IPS-NIHi7 (cell line): ENCODE measurements at regions not wholly inside any gene's neighbourhood (a gene's known extent, or its start where the extent isn't known, plus 50 kb on each side); places are given as distances from the start of the nearest gene placed in this dataset.
A peak's percentile ranks its signal among the peaks of the same experiment; 100 is the strongest.

Experiments used
- DNase-seq: peaks from one replicate; pipeline ENCODE4 v3.0.0; 2012; ENCODE audit warnings: mixed read lengths; ENCODE audit errors: extremely low spot score

DNA sequence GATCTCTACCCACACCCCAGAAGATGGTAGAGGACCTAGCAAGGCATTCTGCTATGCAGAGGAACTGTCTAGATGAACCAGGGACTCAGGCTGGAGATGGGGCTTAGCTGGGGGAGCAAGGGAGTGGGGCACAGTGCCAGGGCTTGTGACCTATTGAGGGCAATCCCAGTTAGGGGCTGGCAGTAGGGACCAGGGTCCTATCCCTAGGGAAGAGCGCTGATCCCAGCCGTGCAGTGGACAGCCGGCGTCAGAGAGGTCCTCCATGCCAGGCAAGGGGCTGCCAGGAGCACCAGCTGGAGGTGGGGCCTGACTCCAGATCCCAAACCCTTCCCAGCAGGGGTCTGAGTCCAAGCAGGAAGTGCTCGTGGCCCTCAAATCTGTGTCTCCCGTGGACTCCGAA, 52.7 kb upstream of the NEURL1B start:
- no peak for DNase-seq

DNA sequence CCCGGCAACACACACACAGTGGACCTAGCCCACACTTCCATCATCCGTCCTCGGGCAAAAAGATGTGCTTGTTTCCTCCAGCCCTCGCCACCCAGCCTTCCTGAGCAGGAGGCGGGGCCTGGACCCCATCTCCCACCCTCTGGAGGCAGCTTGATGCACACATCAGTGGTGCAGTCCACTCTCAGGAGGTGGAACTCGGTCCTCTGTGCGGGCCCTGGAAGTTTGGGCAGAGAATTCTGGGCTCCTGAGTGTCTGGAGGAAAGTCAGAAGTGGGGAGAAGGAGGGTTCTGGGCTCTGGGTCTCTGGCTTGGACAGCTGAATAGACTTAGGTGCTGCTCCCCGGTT, 54.0 kb upstream of the NEURL1B start:
- no peak for DNase-seq

DNA sequence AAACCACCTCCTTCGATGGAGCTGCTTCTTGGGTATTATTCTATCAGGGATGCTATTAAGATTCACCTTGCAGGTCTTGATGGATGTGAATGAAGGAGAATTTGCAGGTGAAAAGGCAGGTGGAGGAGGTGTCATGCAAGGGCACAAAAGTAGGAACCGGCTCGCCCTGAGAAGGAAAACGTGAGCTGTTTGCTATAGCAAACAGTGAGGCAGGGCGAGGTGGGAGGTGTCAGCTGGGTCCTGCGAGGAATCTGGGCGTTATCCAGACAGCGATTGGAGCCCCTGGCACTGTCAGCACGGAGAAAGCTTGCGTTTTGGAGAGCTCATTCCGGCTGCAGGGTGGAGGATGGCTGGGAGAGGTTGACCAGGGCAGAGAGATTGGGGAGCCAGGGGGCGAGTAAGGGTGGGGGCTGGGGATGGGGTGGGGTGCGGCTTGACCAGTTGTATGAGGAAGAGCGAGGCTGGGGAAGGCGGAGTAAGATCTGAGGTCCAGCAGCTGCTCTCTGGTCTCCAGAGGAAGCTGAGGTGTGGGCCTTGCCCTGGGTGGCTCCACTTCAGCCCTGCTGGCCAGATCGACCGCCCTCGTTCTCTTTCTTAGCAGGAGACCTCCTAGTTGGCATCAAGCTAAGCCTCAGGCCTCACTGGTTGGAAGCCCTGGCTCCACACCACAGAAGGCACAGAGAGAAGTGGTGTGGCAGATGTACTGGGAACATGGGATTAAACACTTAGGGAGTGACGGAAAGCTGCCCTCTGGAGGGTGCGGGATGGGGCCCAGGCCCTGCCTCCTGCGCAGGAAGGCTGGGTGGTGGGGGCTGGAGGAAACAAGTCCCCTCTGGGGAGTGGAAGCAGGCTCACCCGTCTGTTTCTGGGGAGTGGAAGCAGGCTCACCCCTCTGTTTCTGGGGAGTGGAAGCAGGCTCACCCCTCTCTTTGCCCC, 54.7 kb upstream of the NEURL1B start:
- DNase-seq = peak; percentile 65

DNA sequence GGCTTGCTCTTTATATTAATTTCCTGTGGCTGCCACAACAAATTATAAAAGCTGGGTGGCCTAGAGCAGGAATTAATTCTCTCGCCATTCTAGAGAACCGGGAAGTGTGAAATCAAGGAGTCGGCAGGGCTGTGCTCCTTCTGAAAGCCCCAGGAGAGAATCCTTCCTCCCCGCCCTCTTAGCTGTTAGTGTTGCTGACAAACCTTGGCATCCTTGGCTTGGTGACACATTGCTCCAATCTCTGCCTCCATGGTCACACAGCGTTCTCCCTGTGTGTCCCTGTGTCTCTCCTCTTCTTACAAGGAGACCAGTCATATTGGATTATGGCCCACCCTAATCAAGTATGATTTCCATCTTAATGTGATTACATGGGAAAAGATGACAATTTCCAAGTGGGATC, 55.9 kb upstream of the NEURL1B start:
- DNase-seq = no peak

DNA sequence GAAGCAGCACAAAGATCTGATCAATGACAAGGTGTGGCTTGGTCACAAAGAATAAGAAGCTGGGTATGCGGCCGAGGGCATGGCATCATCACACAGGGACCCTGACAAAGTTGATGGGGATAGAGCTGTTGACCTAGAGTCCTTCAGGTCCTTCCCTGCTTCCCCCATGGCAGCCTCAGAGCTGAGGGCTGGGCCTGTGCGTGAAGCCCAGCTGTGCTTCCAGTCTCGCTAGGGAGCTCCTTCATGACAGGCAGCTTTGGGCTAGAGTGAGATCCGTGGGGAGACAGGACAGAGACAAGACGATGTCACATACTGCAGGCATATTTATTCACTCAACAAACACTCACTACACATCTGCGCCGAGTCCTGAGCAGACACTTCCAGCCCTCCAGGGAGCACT, 56.4 kb upstream of the NEURL1B start:
- DNase-seq = no peak

DNA sequence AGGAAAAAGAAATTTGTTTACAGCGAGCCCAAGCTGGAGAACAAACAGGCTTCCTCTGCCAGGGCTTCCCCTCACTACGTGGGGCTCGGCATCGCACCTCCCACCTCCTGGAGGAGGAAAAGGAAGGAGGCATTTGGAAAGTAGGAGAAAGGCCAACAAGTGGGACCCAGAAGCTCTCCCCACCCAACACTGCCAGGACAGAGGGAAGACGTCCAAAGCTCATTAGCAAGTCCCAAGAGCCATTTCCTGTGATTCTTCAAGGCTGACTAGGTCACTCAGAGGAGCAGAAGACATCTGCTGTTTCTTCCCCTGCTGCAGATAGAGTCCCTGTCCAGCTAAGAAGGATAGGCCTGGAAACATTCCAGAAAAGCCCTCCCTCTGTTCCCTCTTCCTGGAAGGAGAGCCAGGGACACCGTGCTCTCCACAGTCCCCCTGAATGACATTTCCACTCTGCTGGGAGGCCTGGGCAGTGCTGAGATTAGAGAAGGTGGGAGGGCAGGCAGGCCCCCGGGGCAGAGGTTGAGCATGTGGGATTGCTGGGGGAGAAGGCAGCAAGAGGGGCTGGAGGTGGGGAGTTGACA, 57.0 kb upstream of the NEURL1B start:
- DNase-seq = no peak

DNA sequence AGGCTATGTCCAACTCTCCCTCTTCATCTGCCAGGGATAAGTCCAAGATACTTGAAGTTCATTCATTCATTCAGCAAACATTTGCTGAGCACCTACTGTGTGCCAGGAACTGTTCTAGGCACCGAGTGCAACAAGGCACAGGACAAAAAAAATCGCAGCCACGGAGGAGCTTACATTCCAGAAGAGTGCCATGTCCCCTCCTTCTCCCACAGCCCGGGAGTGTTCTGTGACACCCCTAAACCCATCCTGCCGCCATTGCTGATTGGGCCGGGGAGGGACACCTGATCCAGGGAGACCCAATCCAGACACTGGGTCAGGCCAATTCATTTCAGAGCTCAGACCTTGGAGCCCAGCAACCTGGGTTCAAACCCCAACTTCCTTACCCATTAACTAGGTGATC, 58.1 kb upstream of the NEURL1B start:
- DNase-seq = no peak

DNA sequence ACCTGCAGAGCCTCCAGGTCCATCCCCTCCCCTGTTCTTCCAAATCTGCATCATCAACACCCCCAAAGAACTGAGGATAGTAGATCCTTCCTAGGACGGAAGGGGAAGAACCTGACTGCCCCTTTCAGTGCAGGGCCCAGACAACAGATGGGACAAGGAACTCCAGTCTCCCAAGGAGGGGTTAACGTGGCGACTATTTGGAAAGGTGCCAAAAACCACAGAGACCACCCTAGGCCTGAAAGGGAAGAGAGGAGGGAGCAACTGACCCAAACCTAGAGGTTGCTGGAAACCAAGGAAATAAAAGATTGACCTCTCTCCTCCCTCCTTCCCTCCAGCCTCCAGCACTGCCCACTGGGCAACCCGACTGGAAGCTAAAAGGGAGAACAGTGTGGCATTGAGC, 59.7 kb upstream of the NEURL1B start:
- no peak for DNase-seq

DNA sequence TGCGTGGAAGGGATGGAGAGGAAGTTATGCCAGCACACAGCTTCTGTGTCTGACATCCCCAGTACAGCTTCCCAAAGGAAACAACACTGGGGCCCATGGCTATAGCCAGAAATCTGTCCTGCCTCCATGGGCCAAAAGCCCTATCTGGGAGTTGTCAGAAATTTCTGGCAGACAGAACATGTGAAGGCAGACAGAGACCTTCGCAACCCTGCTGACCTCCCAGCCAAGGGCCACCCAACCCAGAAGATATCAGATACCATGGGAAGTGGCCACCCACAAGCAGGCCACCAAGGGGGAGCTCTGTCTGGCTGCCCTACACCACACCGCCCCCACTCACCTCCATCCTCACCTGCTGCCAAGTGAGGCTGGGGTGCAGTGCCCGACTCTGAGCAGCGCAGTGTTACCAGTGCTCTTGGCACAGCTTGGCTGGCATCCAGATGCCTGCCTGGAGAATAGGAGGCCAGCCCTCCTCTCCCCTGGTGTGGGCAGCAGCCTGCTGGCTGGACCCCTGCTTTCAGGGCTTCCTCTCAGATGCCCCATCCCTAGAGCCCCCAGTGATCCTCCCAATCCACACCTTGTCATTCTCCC, 61.6 kb upstream of the NEURL1B start:
- DNase-seq = no peak

DNA sequence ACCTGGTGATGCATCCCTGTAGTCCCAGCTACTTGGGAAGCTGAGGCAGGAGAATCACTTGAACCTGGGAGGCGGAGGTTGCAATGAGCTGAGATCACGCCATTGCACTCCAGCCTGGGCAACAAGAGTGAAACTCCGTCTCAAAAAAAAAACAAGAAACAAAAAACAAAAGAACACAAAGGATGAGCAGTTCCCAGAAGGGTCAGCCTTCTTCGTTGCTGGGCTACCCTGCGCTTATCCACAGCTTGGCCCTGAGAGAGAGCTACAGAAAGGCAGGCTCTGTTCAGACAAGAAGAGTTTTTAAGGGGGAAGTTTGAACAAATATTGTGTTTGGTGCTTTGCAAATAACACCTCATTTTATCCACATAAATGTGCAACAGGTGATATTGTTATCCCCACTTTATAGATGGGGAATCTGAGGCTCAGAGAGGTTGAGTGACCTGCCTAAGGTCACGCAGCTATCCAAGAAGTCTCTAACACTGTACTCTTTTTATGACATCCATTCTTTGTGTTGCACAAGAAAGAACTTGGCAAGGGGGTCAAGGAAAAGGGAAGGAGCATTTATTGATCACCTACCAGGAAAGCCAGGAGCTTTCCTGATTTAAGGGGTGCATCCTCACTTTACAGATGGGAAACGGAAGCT, 63.7 kb upstream of the NEURL1B start:
- DNase-seq = no peak

DNA sequence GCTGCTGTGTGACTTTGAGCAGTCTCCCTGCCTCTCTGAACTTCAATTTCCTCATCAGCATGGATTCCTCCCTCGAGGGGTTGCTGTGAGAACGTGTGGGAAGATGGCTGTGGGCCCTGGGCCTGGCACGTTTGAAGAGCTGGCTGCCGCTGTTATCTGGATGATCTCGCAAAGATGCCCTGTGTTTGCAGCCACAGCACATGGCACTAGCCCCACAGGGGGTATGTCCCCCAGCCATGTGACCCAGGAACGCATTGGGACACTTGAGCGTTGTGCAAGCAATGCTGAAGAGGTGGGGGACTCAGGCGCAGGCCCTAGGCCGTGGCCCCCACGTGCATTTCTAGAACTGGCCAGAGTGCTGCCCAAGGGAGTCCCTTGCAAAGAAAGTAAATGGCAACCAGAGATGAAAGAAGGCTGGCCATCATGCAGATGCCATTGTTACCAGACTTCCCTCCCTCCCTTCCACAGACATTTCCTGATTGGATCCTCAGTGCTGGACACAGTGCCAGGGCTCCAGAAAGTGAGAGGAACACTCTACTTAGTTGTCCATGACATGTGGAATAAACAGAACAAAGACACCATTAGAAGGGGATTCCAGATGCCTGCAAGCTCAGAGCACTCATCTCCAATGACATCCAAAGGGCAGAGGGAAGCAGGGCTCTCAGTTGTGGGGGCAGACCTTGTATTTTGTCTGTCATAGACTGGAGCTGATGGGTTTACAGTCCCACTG, 65.1 kb upstream of the NEURL1B start:
- DNase-seq = no peak

DNA sequence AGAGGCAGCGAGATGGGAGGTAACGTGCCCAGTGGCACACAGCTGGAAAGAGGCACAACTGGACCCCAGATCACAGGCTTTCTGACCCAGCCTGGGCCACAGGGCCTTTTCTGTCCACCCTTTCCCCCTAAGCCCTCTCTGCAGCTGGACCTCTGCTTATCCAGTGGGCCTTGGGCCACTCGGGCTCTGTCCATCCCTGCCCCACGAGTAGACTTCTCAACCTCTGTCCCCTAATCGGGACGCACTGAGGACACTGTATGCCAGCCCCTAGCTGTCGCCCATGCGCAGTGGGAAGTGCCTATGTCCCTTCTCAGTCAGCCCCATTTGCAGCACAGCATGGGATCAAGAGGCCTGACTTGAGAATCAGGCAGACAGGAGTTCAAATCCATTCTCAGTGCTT, 65.6 kb upstream of the NEURL1B start:
- DNase-seq = no peak

DNA sequence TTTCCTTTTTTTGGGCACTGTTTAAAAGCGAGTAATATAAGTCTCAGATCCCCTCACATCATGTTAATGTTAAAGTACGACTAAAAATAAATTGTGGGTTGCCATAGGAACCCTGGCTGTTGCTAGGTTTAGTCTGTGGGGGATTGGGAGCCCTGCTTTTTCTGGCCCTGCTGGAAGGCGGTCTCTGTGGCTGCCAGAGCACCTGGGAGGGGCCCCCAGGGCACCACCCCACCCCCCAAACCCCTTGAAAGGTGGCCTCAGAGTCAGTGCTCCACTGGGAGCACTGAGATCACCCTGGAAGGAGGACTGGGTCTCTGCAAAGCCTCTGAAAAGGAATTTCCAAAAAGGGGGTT, 66.2 kb upstream of the NEURL1B start:
- DNase-seq = no peak

DNA sequence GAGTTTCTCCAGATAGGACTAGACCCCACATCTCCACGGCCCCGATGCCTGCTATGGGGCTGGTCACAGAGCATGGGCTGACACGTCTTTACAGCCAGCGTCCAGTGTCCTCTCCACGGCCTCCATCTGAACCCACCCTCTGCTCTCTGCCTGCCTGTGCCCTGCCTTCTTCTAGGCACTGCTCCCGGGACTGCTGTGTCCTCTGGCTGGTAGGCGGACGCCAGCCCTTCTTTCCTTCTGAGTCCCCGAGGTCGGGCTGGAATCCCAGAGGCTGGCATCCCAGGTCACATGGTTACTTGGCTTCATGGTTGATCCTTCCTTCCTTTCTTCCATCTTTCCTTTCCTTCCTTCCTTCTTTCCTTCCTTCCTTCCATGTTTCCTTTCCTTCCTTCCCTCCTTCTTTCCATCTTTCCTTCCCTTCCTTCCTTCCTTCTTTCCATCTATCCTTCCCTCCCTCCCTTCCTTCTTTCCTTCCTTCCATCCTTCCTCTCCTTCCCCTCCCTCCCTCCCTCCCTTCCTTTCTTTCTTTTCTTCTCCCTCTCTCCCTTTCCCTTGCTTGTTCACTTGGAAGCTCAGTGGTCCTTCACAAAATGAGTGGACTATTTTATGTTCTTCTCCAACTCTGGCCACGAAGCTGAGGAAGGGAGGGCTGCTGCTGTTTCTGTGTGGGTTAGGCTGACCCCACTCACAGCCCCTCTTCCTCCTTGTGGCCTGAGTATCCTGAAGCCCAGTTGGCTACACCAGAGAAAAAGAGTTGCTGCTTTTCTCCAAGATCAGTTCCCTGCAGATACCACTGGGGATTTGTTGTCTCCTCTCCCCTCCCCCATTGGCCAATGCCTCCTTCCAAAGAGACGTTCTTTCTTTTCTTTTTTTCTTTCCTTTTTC, 66.8 kb upstream of the NEURL1B start:
- DNase-seq = no peak

DNA sequence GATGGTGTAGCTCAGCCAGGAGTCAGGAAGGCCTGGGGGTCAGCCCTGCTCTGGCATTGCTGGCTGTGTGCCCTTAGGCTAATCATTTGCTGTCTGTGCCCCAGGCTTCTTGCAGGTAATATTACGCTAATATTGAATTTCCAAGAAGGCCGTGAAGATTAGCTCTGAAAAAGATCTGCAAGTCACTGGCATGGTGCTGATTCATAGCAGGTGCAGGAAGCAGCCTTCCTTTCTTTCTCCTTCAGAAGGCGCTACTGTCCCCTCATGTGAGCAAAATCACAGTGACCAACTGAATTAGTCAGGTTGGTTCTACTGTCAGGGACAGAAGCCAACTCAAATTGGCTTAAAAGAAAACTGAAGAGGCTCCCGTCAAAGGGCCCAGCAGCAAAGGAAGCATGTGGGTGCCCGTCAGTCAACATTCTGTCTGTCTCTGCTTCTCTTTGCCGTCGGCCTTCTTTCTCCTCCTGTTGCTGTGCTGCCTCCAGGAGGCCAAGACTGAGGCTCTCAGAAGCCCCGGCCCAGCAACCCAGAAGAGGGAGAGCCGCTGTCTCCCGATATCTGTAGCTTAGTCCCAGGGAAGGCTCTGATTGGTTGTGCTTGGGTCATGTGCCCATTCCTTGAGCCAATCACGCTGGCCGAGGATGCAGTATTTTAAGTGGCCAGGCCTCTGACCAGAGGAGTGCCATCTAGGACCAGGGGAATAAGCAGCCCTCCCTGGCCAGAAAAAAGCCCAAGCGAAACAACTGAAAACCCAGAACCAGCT, 67.8 kb upstream of the NEURL1B start:
- no peak for DNase-seq

DNA sequence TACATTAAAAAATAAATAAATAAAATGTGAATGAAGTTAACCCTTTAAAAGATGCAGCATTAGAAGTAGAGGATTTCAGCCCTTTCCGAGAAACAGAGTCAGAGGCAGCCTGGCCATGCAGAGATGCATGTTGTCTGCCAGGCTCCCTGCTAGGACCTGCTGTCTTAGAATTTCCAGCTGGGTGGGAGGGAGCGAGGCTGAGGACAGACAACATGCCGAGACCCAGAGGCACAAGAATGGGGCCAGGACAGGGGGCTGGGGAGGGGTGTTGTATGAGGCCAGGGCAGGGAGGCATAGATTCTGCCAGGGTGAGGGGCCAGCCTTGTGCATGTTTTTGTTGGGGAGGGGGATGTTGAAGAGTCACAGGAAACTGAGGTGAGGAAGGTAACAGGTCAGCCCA, 68.6 kb upstream of the NEURL1B start:
- no peak for DNase-seq

DNA sequence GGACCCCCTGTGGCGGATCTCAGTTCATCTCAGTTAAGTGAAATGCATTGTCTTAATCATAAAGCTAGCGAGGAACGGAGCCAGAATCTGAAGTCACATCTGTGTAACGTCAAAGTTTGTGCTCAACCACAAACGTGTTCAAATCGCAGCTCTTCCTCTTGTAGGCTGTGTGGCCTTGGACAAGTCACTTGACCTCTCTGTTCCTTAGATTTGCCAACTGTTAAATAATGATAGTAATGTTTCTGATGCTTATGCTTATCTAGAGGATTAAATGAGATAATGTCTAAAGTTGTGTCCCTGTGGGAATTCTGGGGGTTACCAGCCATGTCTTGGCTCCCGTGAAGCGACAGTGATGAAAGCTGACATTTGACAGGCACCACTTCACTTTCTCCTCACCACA, 69.2 kb upstream of the NEURL1B start:
- no peak for DNase-seq

DNA sequence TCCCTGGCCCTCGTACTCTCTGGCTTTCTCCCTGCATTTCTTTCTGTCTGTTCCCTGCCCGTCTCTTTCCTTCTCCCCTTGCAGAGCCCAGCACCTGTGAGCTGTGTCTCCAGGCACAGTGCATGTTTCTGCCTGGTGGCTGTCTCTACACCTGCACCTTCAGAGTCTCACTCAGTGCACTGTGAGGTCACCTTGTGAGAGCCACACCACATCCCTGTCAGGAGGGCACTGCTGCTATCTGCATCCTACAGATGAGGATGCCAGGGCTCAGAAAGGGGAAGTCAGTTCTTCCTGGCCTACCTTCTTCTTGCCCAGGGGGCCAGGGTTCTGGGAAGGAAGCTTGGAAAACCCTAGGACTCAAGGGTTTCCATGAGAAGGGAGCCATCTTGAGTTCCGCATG, 69.7 kb upstream of the NEURL1B start:
- DNase-seq = no peak

DNA sequence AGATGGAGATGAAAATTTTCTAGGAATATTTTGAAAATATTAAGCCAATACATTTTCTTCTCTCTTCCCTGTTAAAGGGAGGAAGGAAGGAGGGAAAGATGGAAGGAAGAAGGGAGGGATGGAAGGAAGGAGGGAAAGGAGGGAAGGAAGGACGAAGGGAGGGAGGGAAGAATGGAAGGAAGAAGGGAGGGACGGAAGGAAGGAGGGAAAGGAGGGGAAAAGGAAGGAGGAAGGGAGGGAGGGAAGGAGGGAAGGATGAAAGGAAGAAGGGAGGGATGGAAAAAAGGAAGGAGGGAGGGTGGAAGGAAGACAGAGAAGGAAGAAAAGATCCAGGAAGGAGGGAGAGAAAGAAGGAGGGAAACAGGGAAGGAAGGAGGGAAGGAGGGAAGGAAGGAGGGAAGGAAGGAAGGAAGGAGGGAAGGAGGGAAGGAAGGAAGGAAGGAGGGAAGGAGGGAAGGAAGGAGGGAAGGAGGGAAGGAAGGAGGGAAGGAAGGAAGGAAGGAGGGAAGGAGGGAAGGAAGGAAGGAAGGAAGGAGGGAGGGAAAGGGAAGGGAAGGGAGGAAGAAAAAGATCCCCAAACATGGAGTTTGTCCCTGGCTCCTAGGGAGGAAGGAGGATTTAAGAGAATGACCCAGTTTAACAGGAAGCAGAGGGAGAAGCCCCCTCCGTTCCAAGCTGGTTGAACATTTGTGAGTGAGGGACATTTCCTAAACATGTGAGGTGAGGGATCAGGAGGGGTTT, 70.3 kb upstream of the NEURL1B start:
- no peak for DNase-seq
